SK-N-SH treated with all-trans-retinoic acid at 6 μM for 48 hours (cell line): ENCODE measurements at regions not wholly inside any gene's neighbourhood (a gene's known extent, or its start where the extent isn't known, plus 50 kb on each side); places are given as distances from the start of the nearest gene placed in this dataset.

ENCODE experiments used
- ARNTL ChIP-seq: fragments of 450-650 bp; formaldehyde crosslinking; IDR thresholded peaks from 2 replicates; pipeline ENCODE4 v1.5.0; 2020; ENCODE audit warnings: low read depth, mild to moderate bottlenecking, moderate library complexity, borderline replicate concordance
- CSDC2 ChIP-seq: fragments of 250-450 bp; sonication (Bioruptor Pico); IDR thresholded peaks from 2 replicates; pipeline ENCODE4 v1.5.0; 2020; ENCODE audit warnings: mild to moderate bottlenecking, moderate library complexity
- PATZ1 ChIP-seq: fragments of 250-450 bp; sonication (Bioruptor Pico); IDR thresholded peaks from 2 replicates; pipeline ENCODE4 v1.8.0; 2020; ENCODE audit warnings: mild to moderate bottlenecking, moderate library complexity, borderline replicate concordance
- POU6F1 ChIP-seq: fragments of 250-450 bp; sonication (Bioruptor Pico); IDR thresholded peaks from 2 replicates; pipeline ENCODE4 v1.8.0; 2021; ENCODE audit warnings: low read depth, mild to moderate bottlenecking, moderate library complexity, borderline replicate concordance
- ZFP30 ChIP-seq: fragments of 450-650 bp; formaldehyde crosslinking; IDR thresholded peaks from 2 replicates; pipeline ENCODE4 v1.5.0; 2022; ENCODE audit warnings: mild to moderate bottlenecking, moderate library complexity
- ZNF70 ChIP-seq: fragments of 450-650 bp; formaldehyde crosslinking; IDR thresholded peaks from 2 replicates; pipeline ENCODE4 v1.5.0; 2020; ENCODE audit warnings: mild to moderate bottlenecking, moderate library complexity
- ZNF8 ChIP-seq: fragments of 450-650 bp; formaldehyde crosslinking; IDR thresholded peaks from 2 replicates; pipeline ENCODE4 v1.5.0; 2020; ENCODE audit warnings: mild to moderate bottlenecking, moderate library complexity

- TF ChIP-seq ZNF70 (no peak), ZNF8 (no peak), CSDC2 (CRISPR knock-in tag) (no peak), PATZ1 (CRISPR knock-in tag) (no peak), ZFP30 (CRISPR knock-in tag) (no peak), POU6F1 (CRISPR knock-in tag) (no peak), ARNTL (CRISPR knock-in tag) (no peak)
Observed at GRCh38 chr7:34354011-34354410, 304.0 kb upstream of the NPSR1 start.
